GM12878 (cell line): ENCODE measurements at regions not wholly inside any gene's neighbourhood (a gene's known extent, or its start where the extent isn't known, plus 50 kb on each side); places are given as distances from the start of the nearest gene placed in this dataset.

ENCODE experiments used
- ATAC-seq: fragments of 200-7000 bp; cut with Tn5 transposase; 3 replicates; pipeline ENCODE4 v1.9.1; 2020; ENCODE audit warnings: mild to moderate bottlenecking, moderate library complexity
- BruUV-seq: library from RNA; stranded (reverse); fragments of 400-500 nt; replicated peaks from 2 replicates; lab custom pipeline; 2021; lab: Mats Ljungman, UMichigan
- CTCF ChIA-PET: fragments of 300-600 bp; sonication (Branson Sonifier 250); formaldehyde crosslinking; extraction: SDS; loops from one replicate; lab custom pipeline; 2021; ENCODE audit warnings: inconsistent platforms; lab: Yijun Ruan, JAX
- POLR2A ChIA-PET: fragments of 350-600 bp; formaldehyde crosslinking; extraction: SDS; loops from one replicate; lab custom pipeline; 2021; ENCODE audit warnings: inconsistent platforms; lab: Charles Lee
- RAD21 ChIA-PET: fragments of 300-600 bp; sonication (Branson Sonifier 250); formaldehyde crosslinking; loops from one replicate; lab custom pipeline; 2023; ENCODE audit warnings: antibody characterized with exemption; ENCODE audit not compliant: unreplicated experiment; lab: Charles Lee
- SMC1A ChIA-PET: fragments of 300-600 bp; sonication (Branson Sonifier 250); formaldehyde crosslinking; loops from one replicate; lab custom pipeline; 2023; ENCODE audit not compliant: unreplicated experiment, uncharacterized antibody; lab: Charles Lee
- DNase-seq: peaks from one replicate; pipeline ENCODE4 v3.0.0-alpha.2; 2011; ENCODE audit warnings: low read depth, low spot score
- FAIRE-seq: peaks from 3 replicates; lab custom pipeline; 2011; peaks lifted over from hg19 to GRCh38; lab: Jason Lieb, UNC
- H2AFZ ChIP-seq: 2 replicates; pipeline ENCODE4 v1.6.0; 2011; ENCODE audit warnings: low read depth, low read length, control low read depth; ENCODE audit not compliant: control insufficient read depth
- H3K27ac ChIP-seq: 2 replicates; pipeline ENCODE4 v1.5.1; 2011; ENCODE audit warnings: control low read depth; ENCODE audit not compliant: control insufficient read depth, insufficient read depth
- H3K27me3 ChIP-seq, 2 experiments: replicated peaks in 1 of 2; 2 replicates each; pipeline versions ENCODE4 v1.6.0 to v1.6.1; 2011; ENCODE audit warnings: low read length in 1 of 2; ENCODE audit not compliant: control insufficient read depth in 2 of 2, insufficient read depth in 2 of 2
- H3K36me3 ChIP-seq, 2 experiments: 2 replicates each; pipeline ENCODE4 v1.5.1; 2011; ENCODE audit warnings: low read length in 1 of 2; ENCODE audit not compliant: control insufficient read depth in 2 of 2, insufficient read depth in 2 of 2
- H3K4me1 ChIP-seq: 2 replicates; pipeline ENCODE4 v1.6.1; 2011; ENCODE audit warnings: mild to moderate bottlenecking, low read length, moderate library complexity, mixed read lengths; ENCODE audit not compliant: control insufficient read depth, insufficient read depth
- H3K4me2 ChIP-seq: 2 replicates; pipeline ENCODE4 v1.6.0; 2011; ENCODE audit warnings: control low read depth; ENCODE audit not compliant: control insufficient read depth, insufficient read depth
- H3K4me3 ChIP-seq: fragments of 200-600 bp; sonication (generic); 2 replicates; pipeline ENCODE4 v1.5.1; 2016
- H3K79me2 ChIP-seq: 2 replicates; pipeline ENCODE4 v1.6.0; 2011; ENCODE audit warnings: low read length; ENCODE audit not compliant: control insufficient read depth, insufficient read depth
- H3K9ac ChIP-seq: 2 replicates; pipeline ENCODE4 v1.8.0; 2011; ENCODE audit warnings: low read length, control low read depth, mixed read lengths; ENCODE audit not compliant: control insufficient read depth, insufficient read depth
- H3K9me3 ChIP-seq: replicated peaks from 3 replicates; pipeline ENCODE4 v1.5.1; 2011; ENCODE audit warnings: mild to moderate bottlenecking, low read length; ENCODE audit not compliant: control insufficient read depth, insufficient read depth
- H4K20me1 ChIP-seq: 2 replicates; pipeline ENCODE4 v1.6.0; 2011; ENCODE audit not compliant: control insufficient read depth, insufficient read depth
- ZBTB40 ChIP-seq: fragments of 450-650 bp; IDR thresholded peaks from 2 replicates; pipeline ENCODE4 v1.6.1; 2016; ENCODE audit warnings: mild to moderate bottlenecking, moderate library complexity, borderline replicate concordance
- WGBS: methylation state at CpG from one replicate; pipeline ENCODE4 v1.1.6; 2016; ENCODE audit warnings: low lambda C conversion rate; ENCODE audit not compliant: insufficient replicate concordance, insufficient coverage; ENCODE audit errors: missing lambda C conversion rate; 5-methylcytosine and 5-hydroxymethylcytosine counted together
- in situ Hi-C: fragments of 300-500 bp; cut with MboI; formaldehyde crosslinking; loops from 9 replicates; pipeline ENCODE4 v1.14.3; 2018; ENCODE audit warnings: mixed read lengths
- intact Hi-C: fragments of 100-400 bp; cut with micrococcal nuclease; formaldehyde crosslinking; loops from one replicate; pipeline ENCODE4 v1.14.2; 2022; ENCODE audit not compliant: unreplicated experiment

GRCh38 chr3:124413989-124414598, 316.2 kb upstream of the UMPS start:
- WGBS: 43% methylated on average over 7 of the region's 7 CpGs

More at GRCh38 chr3:124413989-124414598, 316.2 kb upstream of the UMPS start:
- no peaks in the 10 kb centered on the region for H3K4me1 ChIP-seq
- ChIA-PET CTCF (no interaction called here), POLR2A (no interaction called here), RAD21 (no interaction called here), SMC1A (no interaction called here)
- FAIRE-seq (no peak), DNase-seq (no peak), ATAC-seq (no peak)
- no peak overlapping the region for H2AFZ ChIP-seq
- intact Hi-C loops (no loop called here), in situ Hi-C loops (no loop called here)
- H4K20me1 ChIP-seq: no peaks in the 10 kb centered on the region
- H3K9me3 ChIP-seq: no peaks in the 10 kb centered on the region
- H3K27ac ChIP-seq: no peak overlapping the region
- no peaks in the 10 kb centered on the region for H3K79me2 ChIP-seq
- H3K9ac ChIP-seq: no peak overlapping the region
- TF ChIP-seq ZBTB40: no peak
- peaks cover 0 to 2% of the 10 kb centered on the region in 2 experiments; a peak in 3 of 4 replicates for H3K27me3 ChIP-seq
- no peak overlapping the region for H3K4me3 ChIP-seq
- no TSS peak for BruUV-seq
- no peak overlapping the region for H3K4me2 ChIP-seq
- no peaks in the 10 kb centered on the region for H3K36me3 ChIP-seq
